DOHH2 (cell line): ENCODE measurements at regions not wholly inside any gene's neighbourhood (a gene's known extent, or its start where the extent isn't known, plus 50 kb on each side); places are given as distances from the start of the nearest gene placed in this dataset.
A peak's percentile ranks its signal among the peaks of the same experiment; 100 is the strongest.

Source experiments
- H3F3A ChIP-seq: fragments of 200-600 bp; sonication (generic), shearing (Covaris generic); 2 replicates; pipeline ENCODE4 v1.6.0; 2016; ENCODE audit warnings: antibody characterized with exemption, mild to moderate bottlenecking; ENCODE audit not compliant: control insufficient read depth, insufficient read depth
- H3K27ac ChIP-seq: fragments of 200-600 bp; sonication (generic); 2 replicates; pipeline ENCODE4 v1.5.1; 2014; ENCODE audit warnings: low read depth, mild to moderate bottlenecking, low read length, moderate library complexity
- H3K27me3 ChIP-seq: fragments of 200-600 bp; sonication (generic); 2 replicates; pipeline ENCODE4 v1.6.1; 2014; ENCODE audit warnings: mild to moderate bottlenecking, low read length, mixed read lengths; ENCODE audit not compliant: control insufficient read depth
- H3K36me3 ChIP-seq: fragments of 200-600 bp; sonication (generic); 2 replicates; pipeline ENCODE4 v1.6.1; 2014; ENCODE audit warnings: mild to moderate bottlenecking, low read length, moderate library complexity, mixed read lengths; ENCODE audit not compliant: control insufficient read depth
- H3K4me1 ChIP-seq: fragments of 200-600 bp; sonication (generic); 2 replicates; pipeline ENCODE4 v1.6.1; 2014; ENCODE audit warnings: mild to moderate bottlenecking, low read length, mixed read lengths; ENCODE audit not compliant: control insufficient read depth
- H3K4me2 ChIP-seq: fragments of 200-600 bp; sonication (generic); 2 replicates; pipeline ENCODE4 v1.6.0; 2014; ENCODE audit warnings: mild to moderate bottlenecking, low read length, moderate library complexity
- H3K4me3 ChIP-seq: fragments of 200-600 bp; sonication (generic); 2 replicates; pipeline ENCODE4 v1.5.1; 2014; ENCODE audit warnings: mild to moderate bottlenecking, low read length, mixed read lengths
- H3K79me2 ChIP-seq: fragments of 200-600 bp; sonication (generic); 2 replicates; pipeline ENCODE4 v1.6.1; 2014; ENCODE audit warnings: mild to moderate bottlenecking, low read length, mixed read lengths; ENCODE audit not compliant: control insufficient read depth
- H3K9me2 ChIP-seq: fragments of 200-600 bp; sonication (generic); replicated peaks from 2 replicates; pipeline ENCODE4 v1.6.1; 2014; ENCODE audit warnings: mild to moderate bottlenecking, low read length, mixed read lengths; ENCODE audit not compliant: control insufficient read depth
- H3K9me3 ChIP-seq: fragments of 200-600 bp; sonication (generic); 2 replicates; pipeline ENCODE4 v1.6.1; 2014; ENCODE audit warnings: antibody characterized with exemption, low read length, mixed read lengths; ENCODE audit not compliant: control insufficient read depth, insufficient read depth
- H4K20me1 ChIP-seq: fragments of 200-600 bp; sonication (generic); 2 replicates; pipeline ENCODE4 v1.6.0; 2014; ENCODE audit warnings: low read depth, mild to moderate bottlenecking, antibody characterized with exemption, low read length, moderate library complexity; ENCODE audit not compliant: control insufficient read depth, insufficient read depth
- CTCF ChIP-seq: fragments of 200-600 bp; sonication (generic); IDR thresholded peaks from one replicate; pipeline ENCODE4 v1.5.1; 2014; ENCODE audit warnings: antibody characterized with exemption, mild to moderate bottlenecking, low read depth, low read length; ENCODE audit not compliant: poor library complexity, severe bottlenecking
- EZH2phosphoT487 ChIP-seq: fragments of 200-600 bp; sonication (generic); IDR thresholded peaks from 2 replicates; pipeline ENCODE4 v1.6.1; 2017; ENCODE audit warnings: borderline replicate concordance, mild to moderate bottlenecking, antibody characterized with exemption, low read length, moderate library complexity, mixed read lengths

GRCh38 chr2:64359171-64359891, 94.6 kb upstream of the LGALSL start:
- H3K27ac ChIP-seq = no peak overlapping the region

GRCh38 chr2:64359892-64360657, 93.9 kb upstream of the LGALSL start:
- Histone ChIP-seq H4K20me1 (no peaks in the 10 kb centered on the region), H3F3A (no peaks in the 10 kb centered on the region), H3K36me3 (no peaks in the 10 kb centered on the region), H3K27me3 (peaks cover 58% of the 10 kb centered on the region), H3K4me3 (0 out of 2 replicates have a peak overlapping the region, but pooled peaks have one; percentile 0), H3K4me2 (peak overlapping the region; percentile 28), H3K79me2 (no peaks in the 10 kb centered on the region), H3K9me3 (no peaks in the 10 kb centered on the region), H3K27ac (no peak overlapping the region), H3K9me2 (no peaks in the 10 kb centered on the region), H3K4me1 (peaks cover 12% of the 10 kb centered on the region)
- TF ChIP-seq EZH2phosphoT487 = no peak
- no peak for TF ChIP-seq CTCF

More at GRCh38 chr2:64359171-64359891, 94.6 kb upstream of the LGALSL start:
- H3K9me2 ChIP-seq = no peaks in the 10 kb centered on the region
- no peak for TF ChIP-seq EZH2phosphoT487
- no peak for TF ChIP-seq CTCF
- 0 out of 2 replicates have a peak overlapping the region, but pooled peaks have one; percentile 0 for H3K4me3 ChIP-seq
- H3F3A ChIP-seq = no peaks in the 10 kb centered on the region
- H3K79me2 ChIP-seq = no peaks in the 10 kb centered on the region
- H3K4me1 ChIP-seq = peaks cover 12% of the 10 kb centered on the region
- peaks cover 65% of the 10 kb centered on the region for H3K27me3 ChIP-seq
- H3K36me3 ChIP-seq = no peaks in the 10 kb centered on the region
- H4K20me1 ChIP-seq = no peaks in the 10 kb centered on the region
- H3K4me2 ChIP-seq = peak overlapping the region; percentile 28
- no peaks in the 10 kb centered on the region for H3K9me3 ChIP-seq

GRCh38 chr2:64361151-64361938, 92.6 kb upstream of the LGALSL start:
- Histone ChIP-seq H3K79me2 (no peaks in the 10 kb centered on the region), H3K27me3 (peaks cover 47% of the 10 kb centered on the region), H3K36me3 (no peaks in the 10 kb centered on the region), H3K9me3 (no peaks in the 10 kb centered on the region), H4K20me1 (no peaks in the 10 kb centered on the region), H3K9me2 (no peaks in the 10 kb centered on the region), H3K4me1 (peaks cover 12% of the 10 kb centered on the region), H3K4me2 (no peak overlapping the region), H3F3A (no peaks in the 10 kb centered on the region), H3K4me3 (no peak overlapping the region), H3K27ac (no peak overlapping the region)
- TF ChIP-seq EZH2phosphoT487 = no peak
